OCI-LY3 (cell line): ENCODE measurements at regions not wholly inside any gene's neighbourhood (a gene's known extent, or its start where the extent isn't known, plus 50 kb on each side); places are given as distances from the start of the nearest gene placed in this dataset.

Experiments used
- H2AFZ ChIP-seq: fragments of 200-600, 300-600 bp; shearing (Covaris generic); 2 replicates; pipeline ENCODE4 v1.6.0; 2014; ENCODE audit warnings: antibody characterized with exemption, low read depth, low read length
- H3K27ac ChIP-seq: fragments of 200-600, 300-600 bp; sonication (generic); 2 replicates; pipeline ENCODE4 v1.5.1; 2014; ENCODE audit warnings: mild to moderate bottlenecking, low read length, moderate library complexity, mixed read lengths
- H3K27me3 ChIP-seq: fragments of 200-600, 300-600 bp; sonication (generic); 2 replicates; pipeline ENCODE4 v1.6.1; 2014; ENCODE audit warnings: low read depth, low read length, mixed read lengths
- H3K36me3 ChIP-seq: fragments of 200-600, 300-600 bp; sonication (generic); replicated peaks from 2 replicates; pipeline ENCODE3; 2014; ENCODE audit warnings: low read depth, low read length, mixed read lengths
- H3K4me1 ChIP-seq: fragments of 300-600, 200-600 bp; sonication (generic); 2 replicates; pipeline ENCODE4 v1.6.1; 2014; ENCODE audit warnings: low read length, mixed read lengths
- H3K4me2 ChIP-seq: fragments of 200-600, 300-600 bp; sonication (generic); 2 replicates; pipeline ENCODE4 v1.6.1; 2014; ENCODE audit warnings: low read length, mixed read lengths
- H3K4me3 ChIP-seq: fragments of 300-600, 200-600 bp; sonication (generic); 2 replicates; pipeline ENCODE4 v1.5.1; 2014; ENCODE audit warnings: antibody characterized with exemption, mild to moderate bottlenecking, low read length, moderate library complexity
- H3K79me2 ChIP-seq: fragments of 300-600, 200-600 bp; shearing (Covaris generic); 2 replicates; pipeline ENCODE4 v1.6.1; 2014; ENCODE audit warnings: mild to moderate bottlenecking, low read length, mixed read lengths
- H3K9ac ChIP-seq: fragments of 300-600, 200-600 bp; shearing (Covaris generic); 2 replicates; pipeline ENCODE4 v1.6.0; 2014; ENCODE audit warnings: mild to moderate bottlenecking, low read length, moderate library complexity
- H3K9me3 ChIP-seq: fragments of 200-600, 300-600 bp; shearing (Covaris generic); 2 replicates; pipeline ENCODE4 v1.6.1; 2014; ENCODE audit warnings: low read length, mixed read lengths; ENCODE audit not compliant: insufficient read depth
- H4K20me1 ChIP-seq: fragments of 200-600, 300-600 bp; sonication (generic); 2 replicates; pipeline ENCODE4 v1.6.1; 2016; ENCODE audit warnings: low read length, mixed read lengths; ENCODE audit not compliant: insufficient read depth
- EZH2phosphoT487 ChIP-seq: fragments of 200-600 bp; shearing (Covaris generic); IDR thresholded peaks from 2 replicates; pipeline ENCODE4 v1.6.1; 2018; ENCODE audit warnings: antibody characterized with exemption, mixed run types, low read depth
- TF ChIP-seq, protein P1 (sequence below): fragments of 200-600, 300-600 bp; sonication (generic); IDR thresholded peaks from 2 replicates; pipeline ENCODE4 v1.5.1; 2014; ENCODE audit warnings: antibody characterized with exemption, low read length, low read depth

DNA sequence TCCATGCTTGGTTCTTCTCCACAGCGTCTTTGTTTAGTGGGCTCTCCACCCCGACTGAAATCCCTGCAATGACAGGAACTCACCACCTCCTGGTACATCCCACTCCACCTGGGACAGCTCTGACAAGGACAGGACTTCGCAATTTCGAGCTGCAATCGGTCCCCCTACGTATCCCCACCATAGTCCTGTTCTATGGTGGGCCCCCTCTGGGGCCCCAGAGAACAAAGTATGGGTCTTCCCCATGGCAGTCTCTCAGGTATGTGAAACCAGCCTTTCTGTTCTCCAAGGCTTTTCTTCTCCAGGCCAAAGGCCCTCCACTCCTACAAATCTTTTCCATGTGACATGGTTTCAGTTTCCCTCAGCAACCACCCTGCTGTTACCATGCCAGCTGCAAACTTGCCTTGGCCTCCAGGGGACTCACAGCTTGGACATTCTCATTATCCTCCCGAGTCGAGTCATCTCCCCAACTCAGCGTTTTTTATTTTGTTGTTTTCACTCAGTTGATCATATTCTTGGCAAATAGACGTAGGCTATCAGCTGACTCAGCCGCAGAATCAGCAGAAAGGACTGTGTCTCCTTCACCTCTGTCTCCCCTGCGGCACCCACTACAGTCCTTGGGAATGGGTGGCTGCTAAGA is 233.3 kb downstream of the OPA1 start:
- Histone ChIP-seq H3K4me3 (no peak overlapping the region), H2AFZ (no peak overlapping the region), H3K9me3 (no peaks in the 10 kb centered on the region), H4K20me1 (no peaks in the 10 kb centered on the region), H3K9ac (no peak overlapping the region), H3K79me2 (no peaks in the 10 kb centered on the region), H3K4me2 (no peak overlapping the region), H3K4me1 (peaks cover 13% of the 10 kb centered on the region), H3K27ac (no peak overlapping the region), H3K27me3 (no peaks in the 10 kb centered on the region), H3K36me3 (no peaks in the 10 kb centered on the region)
- TF ChIP-seq, protein P1, sequence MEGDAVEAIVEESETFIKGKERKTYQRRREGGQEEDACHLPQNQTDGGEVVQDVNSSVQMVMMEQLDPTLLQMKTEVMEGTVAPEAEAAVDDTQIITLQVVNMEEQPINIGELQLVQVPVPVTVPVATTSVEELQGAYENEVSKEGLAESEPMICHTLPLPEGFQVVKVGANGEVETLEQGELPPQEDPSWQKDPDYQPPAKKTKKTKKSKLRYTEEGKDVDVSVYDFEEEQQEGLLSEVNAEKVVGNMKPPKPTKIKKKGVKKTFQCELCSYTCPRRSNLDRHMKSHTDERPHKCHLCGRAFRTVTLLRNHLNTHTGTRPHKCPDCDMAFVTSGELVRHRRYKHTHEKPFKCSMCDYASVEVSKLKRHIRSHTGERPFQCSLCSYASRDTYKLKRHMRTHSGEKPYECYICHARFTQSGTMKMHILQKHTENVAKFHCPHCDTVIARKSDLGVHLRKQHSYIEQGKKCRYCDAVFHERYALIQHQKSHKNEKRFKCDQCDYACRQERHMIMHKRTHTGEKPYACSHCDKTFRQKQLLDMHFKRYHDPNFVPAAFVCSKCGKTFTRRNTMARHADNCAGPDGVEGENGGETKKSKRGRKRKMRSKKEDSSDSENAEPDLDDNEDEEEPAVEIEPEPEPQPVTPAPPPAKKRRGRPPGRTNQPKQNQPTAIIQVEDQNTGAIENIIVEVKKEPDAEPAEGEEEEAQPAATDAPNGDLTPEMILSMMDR, result no peak
- no peak for TF ChIP-seq EZH2phosphoT487

DNA sequence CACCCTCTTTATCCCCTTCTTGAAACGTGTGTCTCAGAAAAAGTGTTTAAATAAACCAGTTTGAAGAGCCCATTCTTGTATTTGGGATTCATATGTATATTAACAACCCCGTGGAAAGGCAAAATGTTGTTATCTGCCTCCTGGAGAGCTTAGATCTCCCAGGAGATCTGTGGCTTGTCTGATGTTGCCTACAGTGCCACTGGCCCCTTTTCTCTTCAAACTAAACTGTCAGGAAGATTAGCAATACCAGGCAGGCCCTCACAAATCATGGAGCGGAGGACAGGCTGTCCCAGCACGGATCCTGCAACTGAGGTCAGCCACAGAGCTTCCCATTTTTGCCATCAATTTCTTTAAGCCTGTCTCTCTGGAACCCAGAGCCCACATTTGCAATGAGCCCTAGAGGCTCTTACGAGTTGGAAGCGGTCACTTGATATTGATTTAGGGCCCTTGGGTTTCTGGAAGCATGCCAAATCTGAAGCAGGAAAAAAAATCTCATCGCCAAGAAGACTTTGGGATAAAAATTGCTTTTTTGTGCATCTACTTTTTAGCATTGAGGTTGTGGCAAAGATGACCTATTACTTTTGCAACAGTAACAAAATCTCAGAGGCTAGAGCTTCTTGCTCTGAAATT is 234.1 kb downstream of the OPA1 start:
- no peak overlapping the region for H3K4me3 ChIP-seq
- no peak overlapping the region for H2AFZ ChIP-seq
- H3K79me2 ChIP-seq, result no peaks in the 10 kb centered on the region
- no peaks in the 10 kb centered on the region for H3K36me3 ChIP-seq
- H3K27me3 ChIP-seq, result no peaks in the 10 kb centered on the region
- peaks cover 14% of the 10 kb centered on the region for H3K4me1 ChIP-seq
- H3K27ac ChIP-seq, result no peak overlapping the region
- H3K9ac ChIP-seq, result no peak overlapping the region
- H3K4me2 ChIP-seq, result no peak overlapping the region
- no peak for TF ChIP-seq EZH2phosphoT487
- TF ChIP-seq, protein P1, result no peak
- H4K20me1 ChIP-seq, result no peaks in the 10 kb centered on the region
- no peaks in the 10 kb centered on the region for H3K9me3 ChIP-seq

DNA sequence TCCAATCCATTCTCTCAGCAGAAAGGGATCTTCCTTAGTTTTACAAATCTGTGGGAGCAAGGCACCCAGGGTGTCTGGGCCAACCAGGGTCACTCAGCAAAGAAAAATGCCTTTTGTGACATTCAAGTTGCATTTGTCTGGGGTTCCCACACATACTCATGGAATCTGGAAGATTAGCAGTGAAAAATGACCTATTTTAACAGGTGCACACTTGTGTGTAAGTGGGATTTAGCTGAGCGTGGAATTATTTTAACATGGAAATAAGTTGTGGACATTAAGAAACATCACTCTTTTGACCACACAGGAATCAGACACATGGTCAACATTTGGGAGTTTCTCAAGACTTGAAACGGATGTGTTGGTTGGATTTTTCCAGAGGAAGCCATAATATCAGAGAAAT is 234.9 kb downstream of the OPA1 start:
- no peaks in the 10 kb centered on the region for H4K20me1 ChIP-seq
- no peaks in the 10 kb centered on the region for H3K9me3 ChIP-seq
- no peak overlapping the region for H3K4me2 ChIP-seq
- no peaks in the 10 kb centered on the region for H3K79me2 ChIP-seq
- no peak overlapping the region for H2AFZ ChIP-seq
- no peak overlapping the region for H3K27ac ChIP-seq
- no peak overlapping the region for H3K9ac ChIP-seq
- H3K27me3 ChIP-seq, result no peaks in the 10 kb centered on the region
- TF ChIP-seq EZH2phosphoT487, result no peak
- TF ChIP-seq, protein P1, result no peak
- peaks cover 22% of the 10 kb centered on the region for H3K4me1 ChIP-seq
- no peaks in the 10 kb centered on the region for H3K36me3 ChIP-seq
- H3K4me3 ChIP-seq, result no peak overlapping the region

DNA sequence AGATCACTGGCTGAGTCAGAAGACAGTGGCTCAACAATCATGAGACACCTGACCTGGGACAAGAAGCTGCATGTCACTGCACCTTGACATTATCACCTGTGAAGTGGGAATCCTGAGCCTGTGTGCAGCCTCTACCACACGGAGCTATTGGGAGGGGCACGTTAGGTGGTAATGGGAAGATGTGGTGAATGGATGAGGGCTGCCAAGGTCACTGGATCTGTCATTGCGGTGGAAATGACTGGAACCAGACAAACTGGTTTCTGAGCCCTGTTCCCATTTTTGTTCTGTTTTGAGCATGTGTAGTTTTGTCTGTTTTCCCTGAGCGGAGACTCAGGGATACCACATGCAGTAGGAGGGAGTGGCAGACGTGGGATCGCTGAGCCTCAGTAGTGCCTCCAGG is 235.5 kb downstream of the OPA1 start:
- Histone ChIP-seq H3K27ac (no peak overlapping the region), H3K4me2 (no peak overlapping the region), H3K4me3 (no peak overlapping the region), H3K9ac (no peak overlapping the region), H3K27me3 (no peaks in the 10 kb centered on the region), H3K79me2 (no peaks in the 10 kb centered on the region), H3K9me3 (no peaks in the 10 kb centered on the region), H4K20me1 (no peaks in the 10 kb centered on the region), H3K4me1 (peaks cover 28% of the 10 kb centered on the region), H2AFZ (no peak overlapping the region), H3K36me3 (no peaks in the 10 kb centered on the region)
- TF ChIP-seq, protein P1, result no peak
- TF ChIP-seq EZH2phosphoT487, result no peak
